Adrenal gland (tissue), 9 donors: ENCODE measurements at regions not wholly inside any gene's neighbourhood (a gene's known extent, or its start where the extent isn't known, plus 50 kb on each side); places are given as distances from the start of the nearest gene placed in this dataset.

Source experiments
- DNase-seq, 7 donors: peaks; one replicate each; pipeline ENCODE4 v3.0.0-alpha.2; 2019 to 2020
- H3K27ac ChIP-seq, 5 donors: fragments of 200-600 bp; sonication (generic) in 4 of 5; 1 replicate in 3 of 5; 2 replicates in 2 of 5; pipeline versions ENCODE4 v1.5.1 to v1.8.0; 2016 to 2020; ENCODE audit warnings: mild to moderate bottlenecking in 1 of 5
- H3K27me3 ChIP-seq: fragments of 200-600 bp; 2 replicates; pipeline ENCODE4 v1.8.0; 2021
- H3K36me3 ChIP-seq, 2 donors: fragments of 200-600 bp; replicated peaks in 1 of 2; 1 replicate in 1 of 2; 2 replicates in 1 of 2; pipeline versions ENCODE4 v1.5.1 to v1.8.0; 2018 to 2022
- H3K4me1 ChIP-seq, 2 donors: fragments of 200-600 bp; replicated peaks in 1 of 2; 1 replicate in 1 of 2; 2 replicates in 1 of 2; pipeline versions ENCODE4 v1.5.1 to v1.8.0; 2018 to 2021
- H3K4me3 ChIP-seq, 4 donors: fragments of 200-600 bp; sonication (generic) in 3 of 4; one replicate each; pipeline ENCODE4 v1.5.1; 2016 to 2018
- H3K9me3 ChIP-seq, 3 donors: fragments of 200-600 bp; sonication (generic) in 1 of 3; replicated peaks in 1 of 3; 1 replicate in 2 of 3; 2 replicates in 1 of 3; pipeline versions ENCODE4 v1.5.1 to v1.8.0; 2016 to 2021
- POLR2A ChIP-seq, 2 donors: fragments of 450-650 bp; IDR thresholded peaks; one replicate each; pipeline ENCODE4 v1.6.1; 2017; ENCODE audit warnings: antibody characterized with exemption in 2 of 2, mild to moderate bottlenecking in 2 of 2, moderate library complexity in 1 of 2
- WGBS, 4 donors: extraction: QIAGEN DNeasy Blood & Tissue Kit in 2 of 4; methylation state at CpG; one replicate each; pipeline versions ENCODE4 v1.1.5 to v1.1.7; 2013 to 2017; 5-methylcytosine and 5-hydroxymethylcytosine counted together
- intact Hi-C, 2 donors: fragments of 100-400 bp; cut with DNase I; formaldehyde crosslinking; loops; one replicate each; pipeline versions ENCODE4 v1.14.1 to v1.15.0; 2022 to 2023
- TF ChIP-seq, protein P1 (sequence below), 6 experiments: fragments of 450-650 bp in 4 of 6; fragments of 200-600 bp in 2 of 6; sonication (generic) in 1 of 6; IDR thresholded peaks; 1 replicate in 5 of 6; 2 replicates in 1 of 6; pipeline versions ENCODE4 v1.5.1 to v1.8.0; 2016 to 2021; ENCODE audit warnings: antibody characterized with exemption in 6 of 6, mild to moderate bottlenecking in 2 of 6, moderate library complexity in 1 of 6
- donor health status: healthy with polysubstance abuse.
- donor health status: Bipolar disorder and iron deficiency.
- donor health status: DM: yes; HTN: yes; CAD: no.
- donor health status: DM: no; HTN: no; CAD: no.
- donor health status: DM: no; HTN: no; CAD: no.

DNA sequence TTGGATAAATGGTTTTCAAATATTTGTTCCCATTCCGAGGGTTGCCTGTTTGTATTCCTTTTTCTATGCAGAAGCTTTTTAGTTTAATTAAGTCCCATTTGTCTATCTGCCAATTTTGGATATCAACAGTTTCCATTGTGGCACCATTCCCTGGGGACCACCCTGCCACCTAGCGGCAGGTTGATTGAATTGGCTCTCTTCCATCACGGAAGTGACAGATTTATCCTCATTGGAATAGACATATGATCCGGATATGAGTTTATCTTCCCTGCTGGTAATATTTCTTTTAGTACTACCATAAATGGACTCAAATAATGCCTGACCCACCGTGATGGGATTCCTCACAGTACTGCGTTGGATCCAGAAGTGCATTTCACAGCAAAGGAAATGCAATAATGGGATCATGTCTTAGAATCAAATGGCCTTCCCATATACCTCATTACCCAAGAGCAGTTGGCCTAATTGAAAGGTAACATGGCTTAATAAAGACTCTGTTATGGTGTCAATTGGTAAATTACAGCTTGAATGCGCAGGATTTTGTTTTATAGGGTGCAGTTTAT, 327.0 kb downstream of the BMP2 start:
- Histone ChIP-seq H3K27me3 (no peaks in the 10 kb centered on the region), H3K27ac (no peak overlapping the region), H3K4me1 (no peaks in the 10 kb centered on the region), H3K4me3 (no peak overlapping the region), H3K9me3 (no peaks in the 10 kb centered on the region), H3K36me3 (no peaks in the 10 kb centered on the region)
- whole genome bisulfite sequencing, 4 donors, result 21 to 24% (median 22%) methylated on average over 7 of the region's 7 CpGs
- no peak for TF ChIP-seq POLR2A (IDR thresholded peaks at IDR 0.05)
- TF ChIP-seq, protein P1, sequence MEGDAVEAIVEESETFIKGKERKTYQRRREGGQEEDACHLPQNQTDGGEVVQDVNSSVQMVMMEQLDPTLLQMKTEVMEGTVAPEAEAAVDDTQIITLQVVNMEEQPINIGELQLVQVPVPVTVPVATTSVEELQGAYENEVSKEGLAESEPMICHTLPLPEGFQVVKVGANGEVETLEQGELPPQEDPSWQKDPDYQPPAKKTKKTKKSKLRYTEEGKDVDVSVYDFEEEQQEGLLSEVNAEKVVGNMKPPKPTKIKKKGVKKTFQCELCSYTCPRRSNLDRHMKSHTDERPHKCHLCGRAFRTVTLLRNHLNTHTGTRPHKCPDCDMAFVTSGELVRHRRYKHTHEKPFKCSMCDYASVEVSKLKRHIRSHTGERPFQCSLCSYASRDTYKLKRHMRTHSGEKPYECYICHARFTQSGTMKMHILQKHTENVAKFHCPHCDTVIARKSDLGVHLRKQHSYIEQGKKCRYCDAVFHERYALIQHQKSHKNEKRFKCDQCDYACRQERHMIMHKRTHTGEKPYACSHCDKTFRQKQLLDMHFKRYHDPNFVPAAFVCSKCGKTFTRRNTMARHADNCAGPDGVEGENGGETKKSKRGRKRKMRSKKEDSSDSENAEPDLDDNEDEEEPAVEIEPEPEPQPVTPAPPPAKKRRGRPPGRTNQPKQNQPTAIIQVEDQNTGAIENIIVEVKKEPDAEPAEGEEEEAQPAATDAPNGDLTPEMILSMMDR (IDR thresholded peaks at IDR 0.05), result peak in 5 of 6 experiments; percentile 10 to 37 (median 30)
- intact Hi-C loops, result no loop called here
- DNase-seq, result peak in 2 of 7 donors; percentile 7 to 8

DNA sequence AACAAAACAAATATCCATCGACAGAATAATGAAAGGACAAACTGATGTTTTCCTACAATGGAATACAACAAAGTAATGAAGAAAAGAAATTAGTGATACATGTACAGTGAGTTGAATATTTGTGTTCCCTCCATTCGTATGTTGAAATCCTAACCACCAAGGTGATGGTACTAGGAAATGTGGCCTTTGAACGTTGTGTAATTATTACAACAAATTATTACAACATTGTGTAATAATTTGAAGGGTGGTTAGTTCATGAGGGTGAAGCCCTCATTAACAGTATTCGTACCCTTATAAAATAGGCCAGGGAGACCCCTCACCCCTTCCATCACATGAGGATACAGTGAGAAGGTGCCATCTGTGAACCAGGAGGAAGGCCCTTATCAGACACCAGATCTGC, 339.4 kb downstream of the BMP2 start:
- no peaks in the 10 kb centered on the region for H3K9me3 ChIP-seq

DNA sequence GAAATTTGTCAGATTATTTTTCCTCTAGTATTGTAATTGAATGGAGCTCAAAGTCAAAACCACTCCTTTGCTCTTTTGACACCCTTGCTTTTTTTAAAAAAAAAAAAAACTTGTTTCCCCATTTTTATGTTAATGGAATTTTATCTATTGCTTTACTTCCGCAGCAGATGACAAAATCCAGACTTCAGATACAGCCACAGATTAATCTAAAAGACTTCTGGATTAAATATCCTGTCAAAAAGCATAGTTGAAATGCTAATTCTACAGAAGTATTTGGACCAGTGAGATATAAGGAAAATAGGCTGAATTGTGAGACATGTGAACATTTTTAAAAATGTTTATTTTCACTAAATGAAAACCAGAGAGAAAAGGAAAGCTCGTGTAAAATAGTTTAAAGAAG, 341.4 kb downstream of the BMP2 start:
- TF ChIP-seq, protein P1 (IDR thresholded peaks at IDR 0.05), result no peak
- no peak for TF ChIP-seq POLR2A (IDR thresholded peaks at IDR 0.05)
- no peaks in the 10 kb centered on the region for H3K4me1 ChIP-seq
- H3K36me3 ChIP-seq, result no peaks in the 10 kb centered on the region
- H3K27me3 ChIP-seq, result no peaks in the 10 kb centered on the region
- WGBS, 4 donors, result 73 to 86% (median 77%) methylated on average over 2 of the region's 2 CpGs
- intact Hi-C loops, result no loop called here
- H3K4me3 ChIP-seq, result no peak overlapping the region
- H3K9me3 ChIP-seq, result no peaks in the 10 kb centered on the region
- no peak for DNase-seq
- H3K27ac ChIP-seq, result no peak overlapping the region

More for the DNA sequence above, 339.4 kb downstream of the BMP2 start:
- Histone ChIP-seq H3K4me1 (no peaks in the 10 kb centered on the region), H3K27me3 (no peaks in the 10 kb centered on the region), H3K36me3 (no peaks in the 10 kb centered on the region), H3K4me3 (no peak overlapping the region), H3K27ac (no peak overlapping the region)
- intact Hi-C loops, result no loop called here
- 78 to 89% (median 84%) methylated on average over 4 of the region's 4 CpGs for WGBS, 4 donors
- DNase-seq, result no peak
- TF ChIP-seq, protein P1 (IDR thresholded peaks at IDR 0.05), result no peak
- no peak for TF ChIP-seq POLR2A (IDR thresholded peaks at IDR 0.05)

DNA sequence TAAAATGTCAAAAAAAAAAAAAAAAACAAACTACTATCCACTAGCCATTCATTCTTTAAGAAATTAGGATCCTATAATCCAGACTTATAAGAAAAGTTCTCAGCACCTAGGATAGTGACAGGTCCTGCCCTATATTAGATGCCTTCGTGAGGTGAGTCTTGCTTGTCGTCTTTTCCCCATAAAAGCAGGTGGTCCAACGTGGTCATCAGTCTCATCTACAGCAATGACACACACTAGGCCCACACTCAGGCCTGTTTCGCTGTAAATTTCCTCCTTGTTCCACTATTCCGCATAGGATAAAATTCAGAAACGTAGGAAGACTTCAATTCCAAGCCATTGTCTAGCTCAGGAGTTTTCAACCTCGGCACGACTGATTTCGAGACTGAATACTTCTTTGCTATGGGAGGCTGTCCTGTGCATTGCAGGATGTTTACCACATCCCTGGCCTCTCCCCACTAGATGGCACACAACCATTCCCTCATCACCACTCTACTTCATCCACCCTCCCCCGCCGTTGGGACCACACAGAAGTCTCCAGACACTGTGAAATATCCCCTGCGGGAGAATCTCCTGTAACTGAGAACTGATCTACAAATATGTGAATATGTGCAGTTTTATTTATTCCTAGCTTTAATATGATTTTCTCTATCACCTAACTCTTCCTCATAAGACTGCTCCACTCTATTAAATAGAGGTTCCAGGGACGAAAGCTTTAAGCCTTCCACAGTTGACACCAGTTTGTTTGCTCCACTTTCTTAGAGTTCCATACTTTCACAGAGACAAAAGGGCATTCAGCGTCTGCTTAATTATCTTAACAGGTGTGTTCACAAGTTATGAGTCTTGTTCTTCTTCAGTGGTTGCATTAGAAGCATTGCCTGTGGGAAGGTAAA, 346.3 kb downstream of the BMP2 start:
- no peaks in the 10 kb centered on the region for H3K4me1 ChIP-seq
- TF ChIP-seq POLR2A (IDR thresholded peaks at IDR 0.05), result no peak
- TF ChIP-seq, protein P1 (IDR thresholded peaks at IDR 0.05), result peak in 4 of 6 experiments; percentile 13 to 35 (median 30)
- H3K27me3 ChIP-seq, result no peaks in the 10 kb centered on the region
- H3K9me3 ChIP-seq, result no peaks in the 10 kb centered on the region
- 40 to 48% (median 43%) methylated on average over 14 of the region's 14 CpGs for WGBS, 4 donors
- H3K4me3 ChIP-seq, result no peak overlapping the region
- no peaks in the 10 kb centered on the region for H3K36me3 ChIP-seq
- intact Hi-C loops, result no loop called here
- H3K27ac ChIP-seq, result no peak overlapping the region
- peak in 6 of 7 donors; percentile 8 to 56 (median 22) for DNase-seq
